ENCODE measurements at regions not wholly inside any gene's neighbourhood (a gene's known extent, or its start where the extent isn't known, plus 50 kb on each side); places are given as distances from the start of the nearest gene placed in this dataset.

- intact Hi-C loops (cut with DNase I; ENCODE audit: low total_unique reads), result no loop called here
- TF ChIP-seq POLR2A (IDR thresholded peaks at IDR 0.05) (no peak), CTCF (IDR thresholded peaks at IDR 0.05 in 4 of 5, conservative IDR thresholded peaks at IDR 0.05 in 1 of 5) (no peak)
Observed at GRCh38 chr19:27935669-27936068, 1277.3 kb downstream of the UQCRFS1 start.

GRCh38 chr19:27929399-27929798 is 1283.6 kb downstream of the UQCRFS1 start:
- intact Hi-C loops (cut with DNase I; ENCODE audit: low total_unique reads), result no loop called here
- in situ Hi-C loops (cut with MboI; ENCODE audit: low sequenced_read_pairs in 4 of 4), result no loop called here
- no peaks in the 10 kb centered on the region for H3K36me3 ChIP-seq
- no peak for DNase-seq
- H3K9me3 ChIP-seq, result no peaks in the 10 kb centered on the region
- ATAC-seq, result no peak
- H3K4me3 ChIP-seq, result no peak overlapping the region
- no peaks in the 10 kb centered on the region for H3K4me1 ChIP-seq
- no peaks in the 10 kb centered on the region for H3K27me3 ChIP-seq
- TF ChIP-seq CTCF (IDR thresholded peaks at IDR 0.05 in 4 of 5, conservative IDR thresholded peaks at IDR 0.05 in 1 of 5) (no peak), POLR2A (IDR thresholded peaks at IDR 0.05) (no peak)
- no peak overlapping the region for H3K27ac ChIP-seq

More at GRCh38 chr19:27935669-27936068, 1277.3 kb downstream of the UQCRFS1 start:
- no peak for DNase-seq
- in situ Hi-C loops (cut with MboI; ENCODE audit: low sequenced_read_pairs in 4 of 4), result no loop called here
- Histone ChIP-seq H3K4me3 (no peak overlapping the region), H3K9me3 (no peaks in the 10 kb centered on the region), H3K27me3 (no peaks in the 10 kb centered on the region), H3K27ac (no peak overlapping the region), H3K4me1 (no peaks in the 10 kb centered on the region), H3K36me3 (no peaks in the 10 kb centered on the region)
- ATAC-seq, result no peak

GRCh38 chr19:27925202-27925601 is 1287.7 kb downstream of the UQCRFS1 start:
- DNase-seq (no peak), ATAC-seq (no peak)
- no peaks in the 10 kb centered on the region for H3K27me3 ChIP-seq
- no peaks in the 10 kb centered on the region for H3K36me3 ChIP-seq
- H3K27ac ChIP-seq, result no peak overlapping the region
- intact Hi-C loops (cut with DNase I; ENCODE audit: low total_unique reads), result no loop called here
- H3K4me1 ChIP-seq, result no peaks in the 10 kb centered on the region
- H3K4me3 ChIP-seq, result no peak overlapping the region
- in situ Hi-C loops (cut with MboI; ENCODE audit: low sequenced_read_pairs in 4 of 4), result no loop called here
- TF ChIP-seq CTCF (IDR thresholded peaks at IDR 0.05 in 4 of 5, conservative IDR thresholded peaks at IDR 0.05 in 1 of 5), result no peak
- TF ChIP-seq POLR2A (IDR thresholded peaks at IDR 0.05), result no peak
- no peaks in the 10 kb centered on the region for H3K9me3 ChIP-seq

- H3K4me1 ChIP-seq, result no peaks in the 10 kb centered on the region
- H3K4me3 ChIP-seq, result no peak overlapping the region
- TF ChIP-seq POLR2A (IDR thresholded peaks at IDR 0.05), result no peak
- no peak for TF ChIP-seq CTCF (IDR thresholded peaks at IDR 0.05 in 4 of 5, conservative IDR thresholded peaks at IDR 0.05 in 1 of 5)
- ATAC-seq (no peak), DNase-seq (no peak)
- intact Hi-C loops (cut with DNase I; ENCODE audit: low total_unique reads), result no loop called here
- no peak overlapping the region for H3K27ac ChIP-seq
- in situ Hi-C loops (cut with MboI; ENCODE audit: low sequenced_read_pairs in 4 of 4), result no loop called here
- no peaks in the 10 kb centered on the region for H3K27me3 ChIP-seq
- no peaks in the 10 kb centered on the region for H3K36me3 ChIP-seq
- no peaks in the 10 kb centered on the region for H3K9me3 ChIP-seq
Observed at GRCh38 chr19:27922970-27923369, 1290.0 kb downstream of the UQCRFS1 start.

GRCh38 chr19:27920774-27921173 is 1292.2 kb downstream of the UQCRFS1 start:
- no peak overlapping the region for H3K27ac ChIP-seq
- H3K36me3 ChIP-seq, result no peaks in the 10 kb centered on the region
- no peak for DNase-seq
- H3K4me3 ChIP-seq, result no peak overlapping the region
- ATAC-seq, result no peak
- H3K9me3 ChIP-seq, result no peaks in the 10 kb centered on the region
- TF ChIP-seq POLR2A (IDR thresholded peaks at IDR 0.05), result no peak
- no peak for TF ChIP-seq CTCF (IDR thresholded peaks at IDR 0.05 in 4 of 5, conservative IDR thresholded peaks at IDR 0.05 in 1 of 5)
- intact Hi-C loops (cut with DNase I; ENCODE audit: low total_unique reads), result no loop called here
- in situ Hi-C loops (cut with MboI; ENCODE audit: low sequenced_read_pairs in 4 of 4), result no loop called here
- H3K4me1 ChIP-seq, result no peaks in the 10 kb centered on the region
- no peaks in the 10 kb centered on the region for H3K27me3 ChIP-seq

All from gastrocnemius medialis (tissue), 4 donors.